Mucosa of descending colon (tissue), 3 donors: ENCODE measurements at regions not wholly inside any gene's neighbourhood (a gene's known extent, or its start where the extent isn't known, plus 50 kb on each side); places are given as distances from the start of the nearest gene placed in this dataset.
A peak's percentile ranks its signal among the peaks of the same experiment; 100 is the strongest.
"Not testable (repeated sequence)": the region's sequence is repeated elsewhere in the genome, so short reads cannot be mapped to it uniquely, and the experiment has no call there.

Source experiments
- ATAC-seq: fragments of 200-7000 bp; cut with Tn5 transposase; one replicate; pipeline ENCODE4 v1.9.1; 2020; ENCODE audit warnings: mild to moderate bottlenecking, moderate library complexity
- DNase-seq, 3 donors: peaks; one replicate each; pipeline ENCODE4 v3.0.0-alpha.2; 2020
- H3K36me3 ChIP-seq: fragments of 200-600 bp; one replicate; pipeline ENCODE4 v1.8.0; 2021; ENCODE audit warnings: low read depth, mild to moderate bottlenecking
- H3K4me1 ChIP-seq: fragments of 200-600 bp; one replicate; pipeline ENCODE4 v1.8.0; 2021; ENCODE audit warnings: low read depth, mild to moderate bottlenecking
- H3K4me3 ChIP-seq: fragments of 200-600 bp; one replicate; pipeline ENCODE4 v1.8.0; 2021; ENCODE audit warnings: mild to moderate bottlenecking
- H3K9me3 ChIP-seq: fragments of 200-600 bp; one replicate; pipeline ENCODE4 v1.8.0; 2021; ENCODE audit warnings: mild to moderate bottlenecking
- intact Hi-C, 2 donors: fragments of 100-400 bp; cut with DNase I in 1 of 2; cut with micrococcal nuclease in 1 of 2; formaldehyde crosslinking; loops; one replicate each; pipeline versions ENCODE4 v1.11.0 to v1.11.1; 2022; cut with DNase I, micrococcal nuclease
- donor health status: DM: no; HTN: no; CAD: no; lungs with moderate emphysema.
- donor health status: DM: no; HTN: no; CAD: no.
- donor health status: DM: no; HTN: yes; CAD: no.

GRCh38 chr21:6074935-6075334 lies 4446.4 kb upstream of the TPTE start:
- H3K9me3 ChIP-seq, intact Hi-C loops, H3K4me1 ChIP-seq, ATAC-seq, H3K36me3 ChIP-seq, H3K4me3 ChIP-seq, DNase-seq: not testable (repeated sequence)

- intact Hi-C loops, H3K36me3 ChIP-seq, H3K9me3 ChIP-seq, H3K4me1 ChIP-seq, H3K4me3 ChIP-seq, DNase-seq, ATAC-seq: not testable (repeated sequence)
These were observed 4445.7 kb upstream of the TPTE start for GRCh38 chr21:6075627-6076208.

GRCh38 chr21:6077358-6077757 lies 4444.0 kb upstream of the TPTE start:
- ATAC-seq, DNase-seq, intact Hi-C loops, H3K9me3 ChIP-seq, H3K4me1 ChIP-seq, H3K4me3 ChIP-seq, H3K36me3 ChIP-seq: not testable (repeated sequence)

- H3K4me1 ChIP-seq, H3K4me3 ChIP-seq, intact Hi-C loops, H3K9me3 ChIP-seq, H3K36me3 ChIP-seq: not testable (repeated sequence)
- ATAC-seq (peak; percentile 74), DNase-seq (peak in 1 of 3 donors; percentile 47)
These were observed 4442.5 kb upstream of the TPTE start for GRCh38 chr21:6078902-6079301.

- H3K4me1 ChIP-seq, intact Hi-C loops, DNase-seq, H3K36me3 ChIP-seq, H3K9me3 ChIP-seq, H3K4me3 ChIP-seq: not testable (repeated sequence)
- peak; percentile 80 for ATAC-seq
These were observed 4440.3 kb upstream of the TPTE start for GRCh38 chr21:6080941-6081655.

- H3K4me3 ChIP-seq, DNase-seq, H3K4me1 ChIP-seq, H3K36me3 ChIP-seq, ATAC-seq, intact Hi-C loops, H3K9me3 ChIP-seq: not testable (repeated sequence)
These were observed 4439.2 kb upstream of the TPTE start for GRCh38 chr21:6082166-6082565.

- H3K4me3 ChIP-seq, H3K9me3 ChIP-seq, ATAC-seq, DNase-seq, H3K36me3 ChIP-seq, intact Hi-C loops, H3K4me1 ChIP-seq: not testable (repeated sequence)
These were observed 4437.7 kb upstream of the TPTE start for GRCh38 chr21:6083574-6084120.

- H3K4me1 ChIP-seq, DNase-seq, intact Hi-C loops, ATAC-seq, H3K9me3 ChIP-seq, H3K4me3 ChIP-seq, H3K36me3 ChIP-seq: not testable (repeated sequence)
These were observed 4435.3 kb upstream of the TPTE start for GRCh38 chr21:6086038-6086437.

- intact Hi-C loops, H3K9me3 ChIP-seq, DNase-seq, ATAC-seq, H3K4me1 ChIP-seq, H3K4me3 ChIP-seq, H3K36me3 ChIP-seq: not testable (repeated sequence)
These were observed 4433.7 kb upstream of the TPTE start for GRCh38 chr21:6087579-6088178.

- DNase-seq, H3K36me3 ChIP-seq, H3K4me1 ChIP-seq, intact Hi-C loops, ATAC-seq, H3K4me3 ChIP-seq, H3K9me3 ChIP-seq: not testable (repeated sequence)
These were observed 4431.0 kb upstream of the TPTE start for GRCh38 chr21:6090286-6090908.

GRCh38 chr21:6091335-6092027 lies 4429.9 kb upstream of the TPTE start:
- H3K4me1 ChIP-seq, H3K4me3 ChIP-seq, DNase-seq, H3K36me3 ChIP-seq, H3K9me3 ChIP-seq, intact Hi-C loops: not testable (repeated sequence)
- ATAC-seq, result peak; percentile 91

- H3K36me3 ChIP-seq, intact Hi-C loops, ATAC-seq, H3K4me3 ChIP-seq, H3K9me3 ChIP-seq, H3K4me1 ChIP-seq: not testable (repeated sequence)
- DNase-seq, result peak in 2 of 3 donors; percentile 16 to 25
These were observed 4429.0 kb upstream of the TPTE start for GRCh38 chr21:6092401-6092800.

GRCh38 chr21:6093419-6093818 lies 4428.0 kb upstream of the TPTE start:
- H3K4me3 ChIP-seq, H3K4me1 ChIP-seq, intact Hi-C loops, H3K9me3 ChIP-seq, ATAC-seq, H3K36me3 ChIP-seq: not testable (repeated sequence)
- DNase-seq, result peak; percentile 25 to 47 (median 45)
